PC-9 (cell line): ENCODE measurements at regions not wholly inside any gene's neighbourhood (a gene's known extent, or its start where the extent isn't known, plus 50 kb on each side); places are given as distances from the start of the nearest gene placed in this dataset.

ENCODE experiments used
- BruUV-seq: library from RNA; stranded (reverse); fragments of 400-500 nt; replicated peaks from 2 replicates; lab custom pipeline; 2021; lab: Mats Ljungman, UMichigan
- CTCF ChIA-PET: fragments of 300-600 bp; sonication (Branson Sonifier 250); formaldehyde crosslinking; loops from one replicate; lab custom pipeline; 2022; ENCODE audit warnings: antibody characterized with exemption; lab: Charles Lee
- POLR2A ChIA-PET: fragments of 300-600 bp; sonication (Branson Sonifier 250); formaldehyde crosslinking; loops from one replicate; lab custom pipeline; 2022; ENCODE audit warnings: antibody characterized with exemption; ENCODE audit not compliant: unreplicated experiment; lab: Charles Lee
- DNase-seq, 2 experiments: peaks; one replicate each; pipeline versions ENCODE4 v3.0.0 to v3.0.0-alpha.2; 2015 to 2022; ENCODE audit warnings: mixed read lengths in 1 of 2
- H2AFZ ChIP-seq: fragments of 200-600 bp; sonication (generic); 2 replicates; pipeline ENCODE4 v1.8.1; 2017; ENCODE audit warnings: antibody characterized with exemption
- H3F3A ChIP-seq: fragments of 200-600 bp; sonication (generic); 2 replicates; pipeline ENCODE4 v1.8.1; 2017; ENCODE audit warnings: antibody characterized with exemption, mild to moderate bottlenecking, low read depth; ENCODE audit not compliant: insufficient read depth
- H3K27ac ChIP-seq: fragments of 200-600 bp; sonication (generic); 2 replicates; pipeline ENCODE4 v1.6.1; 2016; ENCODE audit warnings: mixed run types
- H3K27me3 ChIP-seq: fragments of 200-600 bp; sonication (generic); 2 replicates; pipeline ENCODE4 v1.6.1; 2016; ENCODE audit warnings: low read depth, mixed run types; ENCODE audit not compliant: insufficient read depth
- H3K36me3 ChIP-seq: fragments of 200-600 bp; sonication (generic); 2 replicates; pipeline ENCODE4 v1.6.1; 2016; ENCODE audit warnings: low read depth, mixed run types
- H3K4me1 ChIP-seq: fragments of 200-600 bp; sonication (generic); replicated peaks from 2 replicates; pipeline ENCODE4 v1.6.1; 2016; ENCODE audit warnings: mixed run types; ENCODE audit not compliant: insufficient read depth
- H3K4me2 ChIP-seq: fragments of 200-600 bp; sonication (generic); 2 replicates; pipeline ENCODE4 v1.6.1; 2017; ENCODE audit warnings: mixed run types
- H3K4me3 ChIP-seq: fragments of 200-600 bp; sonication (generic); 2 replicates; pipeline ENCODE4 v1.6.1; 2016; ENCODE audit warnings: mixed run types
- H3K79me2 ChIP-seq: fragments of 200-600 bp; sonication (generic); 2 replicates; pipeline ENCODE4 v1.6.1; 2017; ENCODE audit warnings: low read depth, mixed run types
- H3K9me2 ChIP-seq: fragments of 200-600 bp; sonication (generic); 2 replicates; pipeline ENCODE4 v1.8.1; 2017; ENCODE audit warnings: mild to moderate bottlenecking; ENCODE audit not compliant: insufficient read depth
- H3K9me3 ChIP-seq: fragments of 200-600 bp; sonication (generic); 2 replicates; pipeline ENCODE4 v1.8.1; 2016; ENCODE audit warnings: low read depth; ENCODE audit not compliant: insufficient read depth
- H4K20me1 ChIP-seq: fragments of 200-600 bp; sonication (generic); 2 replicates; pipeline ENCODE4 v1.8.1; 2017; ENCODE audit not compliant: insufficient read depth
- CTCF ChIP-seq: fragments of 200-600 bp; sonication (generic); conservative IDR thresholded peaks from 2 replicates; pipeline ENCODE4 v1.6.1; 2017; ENCODE audit warnings: mixed run types, antibody characterized with exemption, mild to moderate bottlenecking, moderate library complexity
- EZH2 ChIP-seq: fragments of 200-600 bp; sonication (generic); IDR thresholded peaks from 2 replicates; pipeline ENCODE4 v1.8.0; 2017; ENCODE audit warnings: antibody characterized with exemption, low read depth
- intact Hi-C: fragments of 100-400 bp; cut with micrococcal nuclease; formaldehyde crosslinking; loops from one replicate; pipeline ENCODE4 v1.10.0; 2022; ENCODE audit not compliant: unreplicated experiment

- Histone ChIP-seq H4K20me1 (no peaks in the 10 kb centered on the region), H3K27me3 (no peaks in the 10 kb centered on the region), H3K9me3 (no peaks in the 10 kb centered on the region), H3K4me1 (no peaks in the 10 kb centered on the region), H3K27ac (no peak overlapping the region), H3K9me2 (no peaks in the 10 kb centered on the region), H3K79me2 (no peaks in the 10 kb centered on the region), H2AFZ (no peak overlapping the region), H3K36me3 (no peaks in the 10 kb centered on the region), H3K4me3 (no peak overlapping the region), H3F3A (no peaks in the 10 kb centered on the region), H3K4me2 (no peak overlapping the region)
- DNase-seq = no peak
- intact Hi-C loops = no loop called here
- ChIA-PET CTCF (no interaction called here), POLR2A (no interaction called here)
- no peak for TF ChIP-seq EZH2
- TF ChIP-seq CTCF = no peak
- BruUV-seq = no TSS peak
Measured at GRCh38 chr4:178917756-178918155, 1475.5 kb upstream of the AGA start.

GRCh38 chr4:178937130-178937529 lies 1494.9 kb upstream of the AGA start:
- no peaks in the 10 kb centered on the region for H3K27me3 ChIP-seq
- no peak overlapping the region for H3K4me3 ChIP-seq
- H3K4me2 ChIP-seq = no peak overlapping the region
- intact Hi-C loops = no loop called here
- H2AFZ ChIP-seq = no peak overlapping the region
- H3K36me3 ChIP-seq = no peaks in the 10 kb centered on the region
- no TSS peak for BruUV-seq
- no peaks in the 10 kb centered on the region for H3K79me2 ChIP-seq
- ChIA-PET POLR2A (no interaction called here), CTCF (no interaction called here)
- no peaks in the 10 kb centered on the region for H4K20me1 ChIP-seq
- TF ChIP-seq EZH2 (no peak), CTCF (no peak)
- no peaks in the 10 kb centered on the region for H3K4me1 ChIP-seq
- no peak for DNase-seq
- H3K9me2 ChIP-seq = no peaks in the 10 kb centered on the region
- no peak overlapping the region for H3K27ac ChIP-seq
- no peaks in the 10 kb centered on the region for H3F3A ChIP-seq
- no peaks in the 10 kb centered on the region for H3K9me3 ChIP-seq

- Histone ChIP-seq H3K9me2 (no peaks in the 10 kb centered on the region), H3K79me2 (no peaks in the 10 kb centered on the region), H3K4me3 (no peak overlapping the region), H3K27me3 (no peaks in the 10 kb centered on the region), H4K20me1 (no peaks in the 10 kb centered on the region), H3K27ac (no peak overlapping the region), H3K4me2 (no peak overlapping the region), H3K4me1 (no peaks in the 10 kb centered on the region), H3K9me3 (no peaks in the 10 kb centered on the region), H3F3A (no peaks in the 10 kb centered on the region), H2AFZ (no peak overlapping the region), H3K36me3 (no peaks in the 10 kb centered on the region)
- BruUV-seq = no TSS peak
- no peak for DNase-seq
- ChIA-PET POLR2A (no interaction called here), CTCF (no interaction called here)
- TF ChIP-seq EZH2 = no peak
- no peak for TF ChIP-seq CTCF
- intact Hi-C loops = no loop called here
Measured at GRCh38 chr4:178941975-178942374, 1499.7 kb upstream of the AGA start.
